HCT116 (cell line): ENCODE measurements at regions not wholly inside any gene's neighbourhood (a gene's known extent, or its start where the extent isn't known, plus 50 kb on each side); places are given as distances from the start of the nearest gene placed in this dataset.

ENCODE experiments used
- ATAC-seq: fragments of 200-7000 bp; cut with Tn5 transposase; 2 replicates; pipeline ENCODE4 v1.9.1; 2020; ENCODE audit warnings: mild to moderate bottlenecking, moderate library complexity
- BruUV-seq: library from RNA; stranded (reverse); fragments of 400-500 nt; replicated peaks from 2 replicates; lab custom pipeline; 2021; lab: Mats Ljungman, UMichigan
- CTCF ChIA-PET: fragments of 300-600 bp; sonication (Branson Sonifier 250); formaldehyde crosslinking; loops from one replicate; lab custom pipeline; 2021; ENCODE audit warnings: antibody characterized with exemption; lab: Charles Lee
- POLR2A ChIA-PET: fragments of 300-600, 350-600 bp; sonication (Branson Sonifier 250); formaldehyde crosslinking; loops from one replicate; lab custom pipeline; 2021; ENCODE audit warnings: antibody characterized with exemption; lab: Charles Lee
- RAD21 ChIA-PET, 2 experiments: fragments of 300-600 bp; sonication (Branson Sonifier 250); formaldehyde crosslinking; loops; one replicate each; lab custom pipeline; 2023; ENCODE audit warnings: low total read pairs in 2 of 2; ENCODE audit not compliant: uncharacterized antibody in 2 of 2, unreplicated experiment in 2 of 2, low non-redundant PET in 1 of 2; lab: Charles Lee
- DNase-seq: peaks from one replicate; pipeline ENCODE4 v3.0.0-alpha.2; 2010; ENCODE audit warnings: low read depth, low spot score
- H2AFZ ChIP-seq: fragments of 200-600 bp; shearing (Covaris generic), sonication (generic); 2 replicates; pipeline ENCODE4 v1.6.1; 2017; ENCODE audit warnings: low read depth, mixed run types, mixed read lengths, antibody characterized with exemption, low read length; ENCODE audit not compliant: poor library complexity, severe bottlenecking
- H3K27ac ChIP-seq: 2 replicates; pipeline ENCODE4 v1.5.1; 2012; ENCODE audit warnings: low read depth, low read length
- H3K27me3 ChIP-seq: fragments of 200-600 bp; sonication (generic); 2 replicates; pipeline ENCODE4 v1.6.1; 2016; ENCODE audit warnings: mixed run types, low read length, mixed read lengths; ENCODE audit not compliant: insufficient read depth
- H3K36me3 ChIP-seq, 2 experiments: fragments of 200-500 bp in 1 of 2; fragments of 200-600 bp in 1 of 2; sonication (Bioruptor generic) in 1 of 2; sonication (generic) in 1 of 2; 2 replicates each; pipeline versions ENCODE4 v1.5.1 to v1.6.1; 2014 to 2016; ENCODE audit warnings: low read length in 2 of 2, inconsistent platforms in 1 of 2, mixed read lengths in 1 of 2, mixed run types in 1 of 2; ENCODE audit not compliant: insufficient read depth in 2 of 2, control insufficient read depth in 1 of 2
- H3K4me1 ChIP-seq, 2 experiments: fragments of 200-600 bp in 1 of 2; sonication (generic) in 1 of 2; 2 replicates each; pipeline versions ENCODE4 v1.5.1 to v1.6.1; 2012 to 2017; ENCODE audit warnings: low read length in 2 of 2, inconsistent platforms in 1 of 2, mild to moderate bottlenecking in 1 of 2, mixed read lengths in 1 of 2, mixed run types in 1 of 2, moderate library complexity in 1 of 2; ENCODE audit not compliant: insufficient read depth in 2 of 2, control insufficient read depth in 1 of 2
- H3K4me2 ChIP-seq: fragments of 200-600 bp; sonication (generic); 2 replicates; pipeline ENCODE4 v1.6.1; 2017; ENCODE audit warnings: mixed run types, low read length, mixed read lengths
- H3K4me3 ChIP-seq, 2 experiments: fragments of 200-600 bp in 1 of 2; sonication (generic) in 1 of 2; replicated peaks in 1 of 2; 2 replicates each; pipeline ENCODE4 v1.5.1; 2011 to 2016; ENCODE audit warnings: low read length in 2 of 2, control low read depth in 1 of 2, low read depth in 1 of 2, mild to moderate bottlenecking in 1 of 2, mixed read lengths in 1 of 2, mixed run types in 1 of 2
- H3K79me2 ChIP-seq: fragments of 200-600 bp; sonication (generic); 2 replicates; pipeline ENCODE4 v1.6.1; 2017; ENCODE audit warnings: mild to moderate bottlenecking, mixed run types, low read length, moderate library complexity, mixed read lengths; ENCODE audit not compliant: insufficient read depth
- H3K9ac ChIP-seq: fragments of 200-600 bp; sonication (generic); 2 replicates; pipeline ENCODE4 v1.6.1; 2016; ENCODE audit warnings: low read length, mixed read lengths
- H3K9me2 ChIP-seq: fragments of 200-600 bp; sonication (generic), shearing (Covaris generic); 2 replicates; pipeline ENCODE4 v1.6.1; 2017; ENCODE audit warnings: mixed run types, mild to moderate bottlenecking, moderate library complexity; ENCODE audit not compliant: insufficient read depth
- H3K9me3 ChIP-seq, 2 experiments: fragments of 200-500 bp in 1 of 2; fragments of 200-600 bp in 1 of 2; sonication (Bioruptor generic) in 1 of 2; sonication (generic) in 1 of 2; 2 replicates each; pipeline ENCODE4 v1.6.1; 2014 to 2017; ENCODE audit warnings: low read length in 2 of 2, mixed read lengths in 2 of 2, inconsistent platforms in 1 of 2, low read depth in 1 of 2, mild to moderate bottlenecking in 1 of 2, mixed run types in 1 of 2, moderate library complexity in 1 of 2; ENCODE audit not compliant: control insufficient read depth in 1 of 2, insufficient read depth in 1 of 2
- H4K20me1 ChIP-seq: fragments of 200-600 bp; sonication (generic), shearing (Covaris generic); 2 replicates; pipeline ENCODE4 v1.6.1; 2017; ENCODE audit warnings: mixed run types, mild to moderate bottlenecking, moderate library complexity; ENCODE audit not compliant: insufficient read depth
- CBX3 ChIP-seq: IDR thresholded peaks from 2 replicates; pipeline ENCODE4 v1.6.1; 2012; ENCODE audit warnings: low read depth
- ELF1 ChIP-seq: IDR thresholded peaks from 2 replicates; pipeline ENCODE4 v1.6.1; 2012; ENCODE audit warnings: low read depth, borderline replicate concordance
- JUND ChIP-seq: IDR thresholded peaks from 2 replicates; pipeline ENCODE4 v1.6.1; 2012
- POLR2A ChIP-seq: IDR thresholded peaks from 2 replicates; pipeline ENCODE4 v1.7.0; 2011; ENCODE audit warnings: borderline replicate concordance; ENCODE audit not compliant: insufficient read depth, insufficient read length; ENCODE audit errors: extremely low read depth
- RAD21 ChIP-seq: IDR thresholded peaks from 2 replicates; pipeline ENCODE4 v1.6.1; 2012; ENCODE audit warnings: low read depth, mild to moderate bottlenecking
- SP1 ChIP-seq: IDR thresholded peaks from 2 replicates; pipeline ENCODE4 v1.6.1; 2012; ENCODE audit warnings: low read depth
- SRF ChIP-seq: IDR thresholded peaks from 2 replicates; pipeline ENCODE4 v1.6.1; 2012; ENCODE audit warnings: low read depth
- YY1 ChIP-seq: IDR thresholded peaks from 2 replicates; pipeline ENCODE4 v1.6.1; 2011; ENCODE audit warnings: low read length, low read depth, moderate library complexity, mild to moderate bottlenecking; ENCODE audit not compliant: insufficient replicate concordance; ENCODE audit errors: extremely low read depth
- ZNF274 ChIP-seq: fragments of 200-500 bp; sonication (Bioruptor generic); IDR thresholded peaks from 2 replicates; pipeline ENCODE4 v1.6.1; 2014; ENCODE audit warnings: mild to moderate bottlenecking, low read depth, low read length, inconsistent platforms
- intact Hi-C: fragments of 100-400 bp; cut with micrococcal nuclease; formaldehyde crosslinking; loops from 2 replicates; pipeline ENCODE4 v1.10.0; 2022
- TF ChIP-seq, protein P1 (sequence below): IDR thresholded peaks from 2 replicates; pipeline ENCODE4 v1.6.1; 2011; ENCODE audit warnings: mild to moderate bottlenecking, low read length, moderate library complexity; ENCODE audit not compliant: insufficient replicate concordance; ENCODE audit errors: extremely low read depth
- TF ChIP-seq, protein P2 (sequence below): IDR thresholded peaks from 2 replicates; pipeline ENCODE4 v1.6.1; 2012
- TF ChIP-seq, protein P3 (sequence below): IDR thresholded peaks from 2 replicates; pipeline ENCODE4 v1.6.1; 2012
- TF ChIP-seq, protein P4 (sequence below), 3 experiments: fragments of 200-600 bp in 1 of 3; sonication (generic) in 1 of 3; IDR thresholded peaks in 2 of 3; conservative IDR thresholded peaks in 1 of 3; 2 replicates each; pipeline ENCODE4 v1.5.1; 2012 to 2017; ENCODE audit warnings: low read depth in 2 of 3, low read length in 2 of 3, antibody characterized with exemption in 1 of 3, borderline replicate concordance in 1 of 3, control low read depth in 1 of 3, mild to moderate bottlenecking in 1 of 3, mixed read lengths in 1 of 3, mixed run types in 1 of 3, moderate library complexity in 1 of 3; ENCODE audit not compliant: insufficient read depth in 1 of 3

DNA sequence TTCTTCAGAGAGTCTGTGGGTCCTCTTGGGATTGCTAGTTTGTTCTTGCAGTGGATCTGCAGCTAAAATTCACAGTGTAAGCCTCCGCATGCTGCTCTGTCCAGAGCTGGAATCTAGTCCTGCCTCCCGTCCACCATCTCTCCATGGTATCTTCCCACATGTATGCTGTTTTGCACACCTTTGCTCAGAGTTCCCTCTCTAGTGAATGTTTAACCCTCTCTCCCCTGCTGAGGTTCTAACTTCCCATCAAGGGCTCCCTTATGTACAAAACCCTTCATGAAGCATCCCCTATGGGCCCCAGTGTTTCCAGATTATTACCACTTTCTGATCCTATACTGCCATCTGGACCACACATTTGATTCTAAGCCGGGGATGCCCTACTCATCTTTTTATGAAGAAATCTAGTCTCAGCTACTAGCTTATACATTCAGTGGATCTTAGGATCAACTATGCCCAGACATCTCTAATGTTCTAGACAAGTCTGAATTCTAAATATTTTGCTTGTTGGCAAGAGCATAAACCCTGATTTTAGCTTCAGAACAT, 157.3 kb downstream of the CPEB2 start:
- ChIA-PET RAD21 (no interaction called here), CTCF (interaction anchor here (0.6 kb wide), 1 partner anchor 1506 kb away, joined by 3 read pairs; no protein-coding TSS in a partner anchor), POLR2A (no interaction called here)
- H3K4me2 ChIP-seq, result no peak overlapping the region
- no peak for TF ChIP-seq SP1
- TF ChIP-seq RAD21, result 0 out of 2 replicates have a peak, but pooled peaks have one; percentile 8
- no peak overlapping the region for H3K27ac ChIP-seq
- H2AFZ ChIP-seq, result no peak overlapping the region
- DNase-seq (no peak), ATAC-seq (no peak)
- no peaks in the 10 kb centered on the region for H3K9me3 ChIP-seq
- no peaks in the 10 kb centered on the region for H4K20me1 ChIP-seq
- intact Hi-C loops, result loop anchor here (5.0 kb wide), 2 partner anchors 287 to 1502 kb away; no protein-coding TSS in a partner anchor
- no peaks in the 10 kb centered on the region for H3K79me2 ChIP-seq
- H3K36me3 ChIP-seq, result no peaks in the 10 kb centered on the region
- H3K27me3 ChIP-seq, result 0 out of 2 replicates have a peak, but pooled peaks cover 5% of the 10 kb centered on the region
- peaks cover 0 to 5% of the 10 kb centered on the region in 2 experiments; a peak in 1 of 4 replicates for H3K4me1 ChIP-seq
- H3K4me3 ChIP-seq, result no peak overlapping the region
- BruUV-seq, result no TSS peak
- no peaks in the 10 kb centered on the region for H3K9me2 ChIP-seq
- no peak overlapping the region for H3K9ac ChIP-seq

DNA sequence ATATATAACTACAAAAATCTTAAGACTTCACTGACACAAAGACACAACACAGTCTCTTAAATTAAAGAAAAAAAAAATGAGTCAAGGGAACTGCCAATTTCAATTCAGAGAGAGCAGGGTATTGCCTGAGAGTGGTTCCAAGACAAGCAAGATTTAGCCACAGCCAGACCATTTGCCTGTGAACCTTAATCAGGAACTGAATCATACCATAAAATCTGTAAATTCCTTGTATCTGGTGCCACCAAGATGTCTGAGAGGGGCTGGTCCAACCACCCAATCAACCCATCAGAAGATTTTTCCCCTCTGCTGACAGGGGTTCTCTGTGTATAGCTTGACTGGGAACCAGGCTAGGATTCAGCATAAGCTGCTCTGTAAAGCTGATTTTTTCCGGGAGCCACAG, 159.2 kb downstream of the CPEB2 start:
- intact Hi-C loops, result loop anchor here (5.0 kb wide), 2 partner anchors 289 to 1504 kb away; no protein-coding TSS in a partner anchor
- H3K36me3 ChIP-seq, result no peaks in the 10 kb centered on the region
- ATAC-seq (no peak), DNase-seq (no peak)
- H3K27ac ChIP-seq, result no peak overlapping the region
- H3K79me2 ChIP-seq, result no peaks in the 10 kb centered on the region
- no peak overlapping the region for H2AFZ ChIP-seq
- H3K9me3 ChIP-seq, result no peaks in the 10 kb centered on the region
- POLR2A ChIA-PET, result no interaction called here
- H3K9ac ChIP-seq, result no peak overlapping the region
- RAD21 ChIA-PET, result no interaction called here
- H3K9me2 ChIP-seq, result no peaks in the 10 kb centered on the region
- no peak overlapping the region for H3K4me3 ChIP-seq
- H3K4me2 ChIP-seq, result no peak overlapping the region
- H3K4me1 ChIP-seq, result peaks cover 0 to 5% of the 10 kb centered on the region in 2 experiments; a peak in 1 of 4 replicates
- no peaks in the 10 kb centered on the region for H4K20me1 ChIP-seq
- CTCF ChIA-PET, result no interaction called here
- BruUV-seq, result no TSS peak
- H3K27me3 ChIP-seq, result 0 out of 2 replicates have a peak, but pooled peaks cover 5% of the 10 kb centered on the region
- TF ChIP-seq POLR2A (no peak), RAD21 (no peak), CBX3 (no peak), JUND (no peak), YY1 (no peak), SP1 (no peak), ZNF274 (no peak), SRF (no peak), ELF1 (no peak)
- TF ChIP-seq, protein P1, sequence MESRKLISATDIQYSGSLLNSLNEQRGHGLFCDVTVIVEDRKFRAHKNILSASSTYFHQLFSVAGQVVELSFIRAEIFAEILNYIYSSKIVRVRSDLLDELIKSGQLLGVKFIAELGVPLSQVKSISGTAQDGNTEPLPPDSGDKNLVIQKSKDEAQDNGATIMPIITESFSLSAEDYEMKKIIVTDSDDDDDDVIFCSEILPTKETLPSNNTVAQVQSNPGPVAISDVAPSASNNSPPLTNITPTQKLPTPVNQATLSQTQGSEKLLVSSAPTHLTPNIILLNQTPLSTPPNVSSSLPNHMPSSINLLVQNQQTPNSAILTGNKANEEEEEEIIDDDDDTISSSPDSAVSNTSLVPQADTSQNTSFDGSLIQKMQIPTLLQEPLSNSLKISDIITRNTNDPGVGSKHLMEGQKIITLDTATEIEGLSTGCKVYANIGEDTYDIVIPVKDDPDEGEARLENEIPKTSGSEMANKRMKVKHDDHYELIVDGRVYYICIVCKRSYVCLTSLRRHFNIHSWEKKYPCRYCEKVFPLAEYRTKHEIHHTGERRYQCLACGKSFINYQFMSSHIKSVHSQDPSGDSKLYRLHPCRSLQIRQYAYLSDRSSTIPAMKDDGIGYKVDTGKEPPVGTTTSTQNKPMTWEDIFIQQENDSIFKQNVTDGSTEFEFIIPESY, result no peak
- TF ChIP-seq, protein P2, sequence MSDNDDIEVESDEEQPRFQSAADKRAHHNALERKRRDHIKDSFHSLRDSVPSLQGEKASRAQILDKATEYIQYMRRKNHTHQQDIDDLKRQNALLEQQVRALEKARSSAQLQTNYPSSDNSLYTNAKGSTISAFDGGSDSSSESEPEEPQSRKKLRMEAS, result no peak
- TF ChIP-seq, protein P3, sequence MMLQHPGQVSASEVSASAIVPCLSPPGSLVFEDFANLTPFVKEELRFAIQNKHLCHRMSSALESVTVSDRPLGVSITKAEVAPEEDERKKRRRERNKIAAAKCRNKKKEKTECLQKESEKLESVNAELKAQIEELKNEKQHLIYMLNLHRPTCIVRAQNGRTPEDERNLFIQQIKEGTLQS, result no peak
- TF ChIP-seq, protein P4, sequence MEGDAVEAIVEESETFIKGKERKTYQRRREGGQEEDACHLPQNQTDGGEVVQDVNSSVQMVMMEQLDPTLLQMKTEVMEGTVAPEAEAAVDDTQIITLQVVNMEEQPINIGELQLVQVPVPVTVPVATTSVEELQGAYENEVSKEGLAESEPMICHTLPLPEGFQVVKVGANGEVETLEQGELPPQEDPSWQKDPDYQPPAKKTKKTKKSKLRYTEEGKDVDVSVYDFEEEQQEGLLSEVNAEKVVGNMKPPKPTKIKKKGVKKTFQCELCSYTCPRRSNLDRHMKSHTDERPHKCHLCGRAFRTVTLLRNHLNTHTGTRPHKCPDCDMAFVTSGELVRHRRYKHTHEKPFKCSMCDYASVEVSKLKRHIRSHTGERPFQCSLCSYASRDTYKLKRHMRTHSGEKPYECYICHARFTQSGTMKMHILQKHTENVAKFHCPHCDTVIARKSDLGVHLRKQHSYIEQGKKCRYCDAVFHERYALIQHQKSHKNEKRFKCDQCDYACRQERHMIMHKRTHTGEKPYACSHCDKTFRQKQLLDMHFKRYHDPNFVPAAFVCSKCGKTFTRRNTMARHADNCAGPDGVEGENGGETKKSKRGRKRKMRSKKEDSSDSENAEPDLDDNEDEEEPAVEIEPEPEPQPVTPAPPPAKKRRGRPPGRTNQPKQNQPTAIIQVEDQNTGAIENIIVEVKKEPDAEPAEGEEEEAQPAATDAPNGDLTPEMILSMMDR (IDR thresholded peaks at IDR 0.05 in 2 of 3, conservative IDR thresholded peaks at IDR 0.05 in 1 of 3; ENCODE audit: borderline replicate concordance in 1 of 3, insufficient read depth in 1 of 3, low read depth in 2 of 3, low read length in 2 of 3), result no peak
